ENCODE measurements at regions not wholly inside any gene's neighbourhood (a gene's known extent, or its start where the extent isn't known, plus 50 kb on each side); places are given as distances from the start of the nearest gene placed in this dataset.

DNA sequence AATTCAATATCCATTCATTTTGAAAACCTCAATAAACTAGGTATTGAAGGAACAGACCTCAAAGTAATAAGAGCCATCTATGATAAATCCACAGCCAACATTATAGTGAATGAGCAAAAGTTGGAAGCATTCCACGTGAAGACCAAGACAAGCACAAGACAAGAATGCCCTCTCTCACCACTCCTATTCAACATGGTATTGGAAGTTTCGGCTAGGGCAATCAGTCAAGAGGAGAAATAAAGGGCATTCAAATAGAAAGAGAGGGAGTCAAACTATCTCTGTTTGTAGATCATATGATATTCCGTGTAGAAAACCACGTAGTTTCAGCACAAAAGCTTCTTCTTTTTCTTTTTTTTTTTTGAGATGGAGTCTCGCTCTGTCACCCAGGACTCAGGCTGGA lies 550.3 kb downstream of the FSCB start:
- no peak for DNase-seq

DNA sequence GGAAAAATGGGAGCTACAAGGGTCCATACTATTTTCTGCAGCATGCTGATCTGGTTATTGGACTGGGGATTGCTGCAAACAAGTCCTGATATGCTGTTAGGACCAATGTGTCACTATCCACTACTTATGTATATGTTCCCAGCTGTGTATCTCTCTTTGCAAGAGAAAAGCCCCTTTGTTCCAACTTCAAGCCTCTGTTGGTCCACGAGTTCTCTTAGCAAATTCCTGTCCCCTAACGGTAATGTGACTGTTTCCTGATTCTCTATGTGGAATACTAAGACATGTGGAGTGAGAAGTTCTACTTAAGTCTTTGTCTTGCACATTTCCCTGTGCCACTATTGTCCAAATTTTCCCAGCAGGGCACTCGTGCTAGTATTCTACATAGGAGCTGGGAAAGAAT lies 557.7 kb downstream of the FSCB start:
- no peak for DNase-seq

GRCh38 chr14:43939836-43940235 lies 567.2 kb downstream of the FSCB start:
- no peak for DNase-seq

DNA sequence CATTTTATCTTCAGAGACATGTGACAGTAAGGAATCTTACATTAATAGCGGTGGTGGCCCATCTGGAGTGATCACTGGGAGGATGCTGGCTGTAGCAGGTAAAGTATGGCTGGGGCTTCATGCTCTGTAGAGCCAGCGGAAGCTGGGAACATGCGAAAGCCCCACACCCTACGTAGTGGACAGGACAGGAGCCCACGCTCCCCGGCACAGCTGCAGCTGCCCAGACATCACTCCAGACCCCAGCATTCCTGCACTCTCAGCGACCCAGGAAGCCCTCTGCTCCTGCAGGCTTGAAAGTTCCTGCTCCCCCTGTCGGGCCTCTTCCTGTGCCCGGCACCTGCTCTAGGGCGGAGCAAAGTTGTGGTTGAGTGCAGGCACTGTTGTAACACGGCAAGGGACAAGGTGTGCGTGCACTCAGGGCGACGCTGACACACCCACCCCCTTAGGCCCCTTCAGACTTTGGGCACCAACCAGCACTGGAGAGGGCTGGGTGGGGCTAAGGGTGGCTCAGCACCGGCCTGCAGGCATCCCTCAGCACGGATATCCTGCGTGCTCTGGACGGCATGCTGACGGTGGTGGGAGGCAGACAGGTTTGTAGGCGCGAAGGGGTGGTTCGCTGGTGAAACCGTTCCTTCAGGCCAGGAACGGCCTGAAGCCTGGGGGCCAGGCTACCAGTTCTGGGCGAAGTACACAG lies 568.3 kb downstream of the FSCB start:
- DNase-seq, result no peak

DNA sequence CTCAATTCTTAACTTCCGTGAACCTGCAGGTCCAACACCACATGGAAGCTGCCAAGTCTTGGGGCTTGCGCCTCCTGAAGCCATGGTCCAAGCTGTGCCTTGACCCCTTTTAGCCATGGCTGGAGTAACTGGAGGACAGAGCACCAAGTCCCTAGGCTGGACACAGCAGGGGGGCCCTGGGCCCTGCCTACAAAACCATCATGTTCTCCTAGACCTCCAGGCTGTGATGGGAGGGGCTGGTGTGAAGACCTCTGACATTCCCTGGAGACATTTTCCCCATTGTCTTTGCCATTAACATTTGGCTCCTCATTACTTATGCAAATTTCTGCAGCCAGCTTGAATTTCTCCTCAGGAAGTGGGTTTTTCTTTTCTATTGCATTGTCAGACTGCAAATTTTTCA lies 570.1 kb downstream of the FSCB start:
- DNase-seq, result no peak

- no peak for DNase-seq
Measured at GRCh38 chr14:43934102-43934501, 573.0 kb downstream of the FSCB start.

GRCh38 chr14:43914041-43914693 lies 592.9 kb downstream of the FSCB start:
- DNase-seq, result no peak

DNA sequence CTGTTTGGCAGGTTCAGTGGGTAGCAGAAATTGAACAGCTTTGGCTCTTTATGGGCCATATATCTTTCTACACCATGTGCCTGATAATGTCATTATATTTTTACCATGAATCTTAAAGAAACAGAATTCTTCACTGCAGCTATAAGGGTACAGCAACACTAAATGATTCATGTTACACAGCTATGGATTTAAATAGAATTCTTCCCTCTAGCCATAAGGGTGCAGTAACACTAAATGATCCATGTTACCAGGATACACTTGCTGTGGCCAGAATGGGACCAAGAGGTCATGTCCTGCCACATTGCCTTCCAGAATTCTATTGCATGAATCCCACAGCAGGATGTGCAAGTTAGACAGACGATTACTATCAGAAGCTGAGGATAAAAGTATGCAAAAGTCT lies 603.9 kb downstream of the FSCB start:
- no peak for DNase-seq

DNA sequence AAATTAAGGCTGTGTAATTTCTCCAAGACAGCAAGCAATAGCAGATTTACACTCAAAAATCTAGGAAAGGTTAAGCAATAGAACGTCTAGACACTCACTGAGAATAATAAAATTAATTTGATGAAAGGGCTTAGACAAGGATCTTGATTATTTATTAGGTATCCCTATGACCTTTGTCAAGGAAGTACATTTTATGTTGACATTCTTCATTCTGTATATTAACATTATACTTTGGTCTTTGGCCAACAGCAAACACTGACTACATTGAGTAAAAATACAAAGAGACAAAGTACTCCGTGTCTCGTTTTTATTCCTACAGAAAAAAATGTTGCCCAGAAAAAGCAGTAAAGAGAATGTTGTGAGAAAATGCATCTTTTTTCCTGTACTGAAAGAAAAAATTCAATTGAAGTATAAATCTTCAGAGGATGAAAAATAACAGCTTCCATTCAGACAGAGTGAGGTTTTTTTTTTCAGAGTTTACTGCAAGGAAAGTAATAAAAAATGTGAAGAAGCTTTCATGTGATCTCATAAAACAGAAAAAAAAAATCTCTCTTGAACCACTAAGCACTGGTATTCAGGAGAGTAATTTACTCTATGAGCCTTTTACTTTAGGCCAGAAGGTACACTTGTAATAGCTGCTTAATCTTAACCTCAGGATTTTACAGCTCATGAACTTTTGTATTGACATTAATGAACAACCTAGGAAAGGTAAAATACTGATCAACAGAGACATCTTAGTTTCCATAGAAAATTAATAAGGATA lies 605.0 kb downstream of the FSCB start:
- no peak for DNase-seq

GRCh38 chr14:43900173-43900655 lies 606.9 kb downstream of the FSCB start:
- DNase-seq, result no peak

DNA sequence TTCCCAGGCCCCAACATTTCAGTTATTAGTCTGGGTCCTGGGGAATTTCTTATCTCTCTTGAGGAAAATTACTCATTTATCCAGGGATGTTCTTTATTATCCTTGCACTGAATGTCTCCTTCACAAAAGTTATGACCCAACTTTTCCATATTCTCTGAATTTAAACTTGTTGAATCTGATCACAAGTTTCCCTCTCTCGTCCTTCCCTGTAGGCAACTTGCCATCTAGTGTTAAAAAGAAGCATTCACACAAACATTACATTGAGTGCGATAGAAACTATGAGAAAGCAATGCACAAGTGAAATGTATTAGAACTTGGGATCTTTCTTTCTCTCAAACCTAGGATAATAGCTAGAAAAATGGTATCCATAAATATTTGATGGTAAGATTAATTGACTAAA lies 608.4 kb downstream of the FSCB start:
- no peak for DNase-seq

- no peak for DNase-seq
Measured at GRCh38 chr14:43896044-43896443, 611.0 kb downstream of the FSCB start.

DNA sequence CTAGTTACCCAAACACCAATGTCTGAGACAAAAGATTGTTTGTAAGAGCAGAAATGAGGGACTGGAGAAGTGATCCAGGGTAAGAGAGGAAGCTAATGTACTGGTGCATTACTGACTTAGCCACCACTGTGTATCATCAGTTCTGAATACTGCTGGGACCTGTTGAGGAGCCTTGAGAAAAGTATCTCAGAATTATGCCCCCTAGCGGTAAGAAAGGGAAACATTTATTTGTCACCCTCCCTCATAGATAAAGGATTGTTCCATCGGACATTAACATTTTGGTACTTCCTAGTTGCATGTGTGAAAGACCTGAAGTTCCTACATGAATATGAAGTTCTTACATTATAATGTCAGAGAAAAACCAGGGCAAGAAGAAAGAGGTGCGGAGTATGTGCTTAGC lies 612.5 kb downstream of the FSCB start:
- DNase-seq, result no peak

GRCh38 chr14:43887523-43887922 lies 619.6 kb downstream of the FSCB start:
- no peak for DNase-seq

- peak; percentile 51 for DNase-seq
Measured at GRCh38 chr14:43877351-43877960, 629.6 kb downstream of the FSCB start.

DNA sequence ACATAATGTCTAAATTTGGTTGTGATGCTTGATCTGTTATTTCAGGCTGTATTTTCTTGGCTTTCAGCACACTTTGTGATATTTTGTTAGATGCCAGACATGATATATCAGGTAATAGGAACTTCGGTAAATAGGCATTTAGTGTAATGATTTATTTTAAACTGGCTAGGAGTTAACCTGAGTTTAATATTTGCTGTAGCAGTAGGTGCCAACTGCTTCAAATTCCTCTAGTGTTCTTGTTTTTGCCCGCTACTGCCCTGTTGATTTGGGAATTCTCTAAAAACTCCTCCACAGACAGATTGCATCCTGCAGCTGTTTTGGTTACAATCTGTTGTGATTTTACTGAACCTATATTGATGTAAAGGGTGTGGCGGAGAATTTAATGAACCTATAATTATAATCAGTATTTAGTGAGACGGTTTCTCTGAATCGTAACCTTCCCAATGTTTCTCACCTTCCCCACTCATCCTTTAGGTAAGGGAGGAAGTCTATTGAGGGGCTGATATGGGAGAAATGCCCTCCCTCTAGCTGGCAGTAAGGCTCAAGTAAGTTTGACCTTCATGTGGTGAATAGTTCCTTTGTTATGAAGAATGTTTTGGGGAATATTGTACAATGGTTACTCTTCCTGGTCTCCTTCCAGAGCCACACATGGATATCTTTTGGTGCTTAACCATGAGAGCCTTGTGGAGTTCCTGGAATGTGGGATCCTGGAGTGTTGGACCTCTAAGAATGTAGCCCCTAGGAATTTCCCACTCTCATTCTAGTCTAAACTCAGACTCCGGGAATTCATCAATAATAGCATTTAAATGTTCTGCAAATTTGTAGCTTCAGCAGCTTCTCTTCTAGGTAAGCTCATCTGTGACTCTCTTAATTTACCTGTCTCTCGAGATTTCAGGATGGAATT lies 634.1 kb downstream of the FSCB start:
- DNase-seq, result no peak

GRCh38 chr14:43872222-43872621 lies 634.9 kb downstream of the FSCB start:
- no peak for DNase-seq

DNA sequence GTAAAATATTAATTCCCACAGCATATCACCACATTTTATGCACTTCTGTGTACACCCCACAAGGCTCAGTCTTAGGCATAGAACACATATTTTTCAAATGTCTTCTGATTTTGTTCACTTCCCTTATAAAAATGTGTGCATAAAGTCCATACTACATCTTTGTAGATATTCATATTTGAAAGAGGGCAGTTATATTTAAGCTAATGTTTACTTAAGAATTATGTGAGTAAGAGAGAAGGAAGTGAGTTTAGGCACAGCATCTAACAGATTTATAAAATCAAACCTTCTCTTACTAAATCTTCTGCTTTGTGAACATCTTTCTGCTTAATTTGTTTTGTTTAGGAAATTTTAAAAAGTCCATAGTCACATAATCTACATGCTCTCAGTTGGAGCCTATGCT lies 648.1 kb downstream of the FSCB start:
- no peak for DNase-seq

DNA sequence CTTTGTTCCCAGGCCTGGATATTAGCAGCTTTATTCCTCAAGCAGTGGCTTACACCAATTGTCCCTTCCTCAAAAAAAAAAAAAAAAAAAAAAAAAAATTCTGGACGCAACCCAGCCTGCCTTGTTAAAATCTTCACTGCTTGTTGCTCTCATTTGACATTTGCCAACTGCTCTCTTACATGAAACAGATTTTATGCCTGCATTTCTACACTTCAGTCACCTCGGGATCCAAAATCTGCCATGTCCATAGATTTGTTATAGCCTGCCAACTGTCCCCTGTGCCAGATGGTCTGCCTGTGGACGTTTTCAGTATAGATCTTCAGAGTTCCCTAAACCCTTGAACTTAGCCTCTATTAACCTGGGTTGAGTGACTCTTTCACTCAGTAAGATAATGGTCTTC lies 651.5 kb downstream of the FSCB start:
- peak; percentile 71 for DNase-seq

- peak; percentile 1 for DNase-seq
Measured at GRCh38 chr14:43853541-43853940, 653.5 kb downstream of the FSCB start.

DNA sequence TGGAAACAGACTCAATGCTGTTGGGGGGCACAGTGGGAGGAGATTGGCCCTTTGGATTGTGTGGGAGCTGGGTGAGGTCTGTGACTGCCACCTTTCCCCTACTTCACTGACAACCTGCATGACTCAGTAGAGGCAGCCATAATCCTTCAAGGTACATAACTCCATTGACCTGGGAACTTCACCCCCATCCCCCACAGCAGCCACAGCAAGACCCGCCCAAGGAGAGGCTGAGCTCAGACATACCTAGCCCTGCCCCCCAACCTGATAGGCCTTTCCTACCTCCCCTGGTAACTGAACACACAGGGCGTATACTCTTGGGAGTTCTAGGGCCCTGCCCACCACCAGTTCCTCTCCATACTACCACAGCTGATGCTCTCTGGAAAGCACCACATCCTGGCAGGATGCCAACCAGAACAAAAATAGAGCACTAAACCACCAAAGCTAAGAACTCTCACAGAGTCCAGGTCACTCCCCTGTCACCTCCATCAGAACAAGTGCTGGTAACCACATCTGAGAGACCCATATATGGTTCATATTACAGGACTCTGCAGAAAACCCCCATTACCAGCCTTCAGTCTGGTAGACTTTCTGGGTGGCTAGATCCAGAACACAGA lies 703.9 kb downstream of the FSCB start:
- DNase-seq, result no peak
